ENCODE measurements at regions not wholly inside any gene's neighbourhood (a gene's known extent, or its start where the extent isn't known, plus 50 kb on each side); places are given as distances from the start of the nearest gene placed in this dataset.

DNA sequence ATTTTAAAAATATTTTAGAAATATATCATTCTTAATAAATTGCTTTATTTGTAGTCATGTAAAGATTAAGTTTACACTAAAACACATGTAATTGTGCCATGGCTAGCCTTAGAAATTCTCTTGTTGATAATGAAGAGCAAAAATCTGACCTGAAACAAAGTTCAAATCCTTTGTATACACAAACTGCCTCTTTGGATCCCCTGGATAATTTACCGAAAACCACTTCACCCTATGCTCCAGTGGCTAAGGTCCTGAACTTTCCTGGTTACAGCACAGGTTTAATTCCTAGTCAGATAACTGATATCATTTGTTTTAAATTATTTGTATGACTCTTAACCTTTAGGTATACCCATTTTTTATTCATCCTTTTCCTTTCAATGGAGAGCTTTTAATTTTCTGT is 1093.2 kb upstream of the ADGRL4 start:
- no peaks in the 10 kb centered on the region for H3K4me1 Mint-ChIP-seq
- ATAC-seq (no peak), DNase-seq (no peak)
- H3K36me3 Mint-ChIP-seq = no peaks in the 10 kb centered on the region
- H3K9me3 Mint-ChIP-seq (ENCODE audit: low read depth) = peaks cover 11% of the 10 kb centered on the region
- H3K27ac Mint-ChIP-seq = no peak overlapping the region
- H3K27me3 Mint-ChIP-seq = no peaks in the 10 kb centered on the region
- CTCF ChIA-PET = no interaction called here
- no peak overlapping the region for H3K4me3 Mint-ChIP-seq

DNA sequence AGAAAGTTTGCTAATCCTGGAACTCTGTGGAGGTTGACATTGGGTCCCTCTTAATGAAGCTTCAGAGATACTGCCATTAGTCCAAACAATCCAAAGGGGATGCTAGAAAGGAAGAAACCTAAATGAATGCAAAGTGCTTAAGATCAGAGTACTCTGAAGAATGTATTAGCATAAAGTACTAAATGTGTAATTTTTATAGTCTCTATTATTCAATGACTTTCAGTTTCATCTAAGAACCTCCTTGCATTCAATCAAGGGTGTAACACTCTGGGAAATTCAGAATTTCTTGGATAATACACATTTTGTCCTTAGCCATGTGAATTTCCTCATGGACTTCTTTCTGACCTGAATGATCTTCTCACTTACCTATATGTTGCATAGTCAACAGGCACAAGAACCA is 1078.5 kb upstream of the ADGRL4 start:
- Mint-ChIP-seq H3K4me1 (no peaks in the 10 kb centered on the region), H3K9me3 (ENCODE audit: low read depth) (peaks cover 4% of the 10 kb centered on the region), H3K27me3 (no peaks in the 10 kb centered on the region), H3K4me3 (no peak overlapping the region), H3K27ac (no peak overlapping the region), H3K36me3 (no peaks in the 10 kb centered on the region)
- CTCF ChIA-PET = no interaction called here
- DNase-seq (no peak), ATAC-seq (no peak)

DNA sequence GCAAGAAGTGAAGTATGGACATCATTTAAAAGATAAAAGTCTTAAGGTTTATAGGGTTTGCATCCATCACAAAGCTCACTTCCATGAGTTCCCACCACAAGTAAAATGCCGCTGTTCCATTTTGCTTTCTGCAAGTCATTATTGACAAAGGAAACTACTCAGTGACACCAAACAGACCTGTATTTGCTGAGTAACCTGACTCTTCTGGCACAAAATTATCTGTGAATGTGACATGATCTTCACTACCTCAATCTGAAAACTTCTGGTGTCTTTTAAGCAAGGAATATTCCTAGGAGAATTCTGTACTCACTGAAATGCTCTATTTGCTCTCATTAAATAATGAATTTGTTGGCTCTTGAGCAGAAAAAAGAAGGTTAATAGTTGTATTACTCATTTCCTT is 1077.4 kb upstream of the ADGRL4 start:
- no peak overlapping the region for H3K4me3 Mint-ChIP-seq
- H3K36me3 Mint-ChIP-seq = no peaks in the 10 kb centered on the region
- ATAC-seq (no peak), DNase-seq (no peak)
- H3K27ac Mint-ChIP-seq = no peak overlapping the region
- H3K9me3 Mint-ChIP-seq (ENCODE audit: low read depth) = peaks cover 4% of the 10 kb centered on the region
- H3K27me3 Mint-ChIP-seq = no peaks in the 10 kb centered on the region
- CTCF ChIA-PET = no interaction called here
- H3K4me1 Mint-ChIP-seq = no peaks in the 10 kb centered on the region

GRCh38 chr1:80076469-80076868 is 1069.9 kb upstream of the ADGRL4 start:
- H3K27ac Mint-ChIP-seq = no peak overlapping the region
- ATAC-seq (no peak), DNase-seq (no peak)
- peaks cover 6% of the 10 kb centered on the region for H3K9me3 Mint-ChIP-seq (ENCODE audit: low read depth)
- H3K4me1 Mint-ChIP-seq = no peaks in the 10 kb centered on the region
- no peak overlapping the region for H3K4me3 Mint-ChIP-seq
- no peaks in the 10 kb centered on the region for H3K27me3 Mint-ChIP-seq
- no peaks in the 10 kb centered on the region for H3K36me3 Mint-ChIP-seq
- CTCF ChIA-PET = no interaction called here

- no peak for ATAC-seq
- Mint-ChIP-seq H3K27ac (no peak overlapping the region), H3K27me3 (no peaks in the 10 kb centered on the region), H3K9me3 (ENCODE audit: low read depth) (peaks cover 6% of the 10 kb centered on the region), H3K4me1 (no peaks in the 10 kb centered on the region), H3K4me3 (no peak overlapping the region), H3K36me3 (no peaks in the 10 kb centered on the region)
- CTCF ChIA-PET = no interaction called here
- DNase-seq = no peak
These were observed 1068.8 kb upstream of the ADGRL4 start for GRCh38 chr1:80075351-80075750.

DNA sequence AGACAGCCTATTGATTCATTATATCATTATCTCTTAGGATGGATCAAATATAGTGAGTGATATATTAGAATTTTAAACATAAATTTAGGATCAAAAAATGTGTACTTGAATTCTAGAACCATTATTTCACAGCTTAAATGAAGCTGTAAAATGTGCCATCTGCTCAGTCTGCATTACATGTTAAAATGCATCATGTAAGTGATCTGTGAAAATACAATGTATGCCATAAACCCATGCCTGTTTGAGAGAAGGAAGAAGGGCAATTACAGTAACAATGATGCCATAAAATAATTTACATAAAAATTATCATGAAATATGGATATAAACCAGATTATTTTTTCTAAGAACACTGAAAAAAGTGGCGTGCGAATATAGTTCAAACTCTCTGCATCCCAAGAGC is 1066.0 kb upstream of the ADGRL4 start:
- ATAC-seq (no peak), DNase-seq (no peak)
- CTCF ChIA-PET = no interaction called here
- Mint-ChIP-seq H3K36me3 (no peaks in the 10 kb centered on the region), H3K4me3 (no peak overlapping the region), H3K4me1 (no peaks in the 10 kb centered on the region), H3K27me3 (no peaks in the 10 kb centered on the region), H3K27ac (no peak overlapping the region), H3K9me3 (ENCODE audit: low read depth) (peaks cover 6% of the 10 kb centered on the region)

GRCh38 chr1:80066060-80066459 is 1059.5 kb upstream of the ADGRL4 start:
- Mint-ChIP-seq H3K9me3 (ENCODE audit: low read depth) (peaks cover 5% of the 10 kb centered on the region), H3K36me3 (no peaks in the 10 kb centered on the region), H3K27me3 (no peaks in the 10 kb centered on the region), H3K4me1 (no peaks in the 10 kb centered on the region), H3K4me3 (no peak overlapping the region), H3K27ac (no peak overlapping the region)
- ATAC-seq = no peak
- DNase-seq = no peak
- CTCF ChIA-PET = no interaction called here

- peaks cover 5% of the 10 kb centered on the region for H3K9me3 Mint-ChIP-seq (ENCODE audit: low read depth)
- no peak overlapping the region for H3K4me3 Mint-ChIP-seq
- H3K27me3 Mint-ChIP-seq = no peaks in the 10 kb centered on the region
- H3K36me3 Mint-ChIP-seq = no peaks in the 10 kb centered on the region
- CTCF ChIA-PET = no interaction called here
- DNase-seq (no peak), ATAC-seq (no peak)
- no peak overlapping the region for H3K27ac Mint-ChIP-seq
- no peaks in the 10 kb centered on the region for H3K4me1 Mint-ChIP-seq
These were observed 1058.0 kb upstream of the ADGRL4 start for GRCh38 chr1:80064524-80064923.

DNA sequence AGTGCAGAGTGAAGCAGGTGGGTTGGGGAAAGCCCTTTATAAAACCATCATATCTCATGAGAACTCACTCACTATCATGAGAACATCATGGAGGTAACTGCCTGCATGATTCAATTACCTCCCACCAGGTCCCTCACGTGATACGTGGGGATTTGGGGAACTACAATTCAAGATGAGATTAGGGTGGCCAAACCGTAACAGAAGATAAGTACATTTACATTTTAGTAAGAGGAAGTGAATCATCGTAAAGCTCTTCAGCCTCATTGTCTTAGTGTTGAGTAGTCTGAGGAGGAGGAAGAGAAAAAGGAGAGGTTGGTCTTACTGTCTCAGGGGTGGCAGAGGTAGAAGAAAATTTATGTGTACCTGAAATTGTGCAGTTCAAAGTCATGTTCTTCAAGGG is 1053.4 kb upstream of the ADGRL4 start:
- Mint-ChIP-seq H3K4me1 (no peaks in the 10 kb centered on the region), H3K4me3 (no peak overlapping the region), H3K27ac (no peak overlapping the region), H3K36me3 (no peaks in the 10 kb centered on the region), H3K27me3 (no peaks in the 10 kb centered on the region), H3K9me3 (ENCODE audit: low read depth) (peaks cover 4% of the 10 kb centered on the region)
- CTCF ChIA-PET = no interaction called here
- no peak for DNase-seq
- no peak for ATAC-seq

DNA sequence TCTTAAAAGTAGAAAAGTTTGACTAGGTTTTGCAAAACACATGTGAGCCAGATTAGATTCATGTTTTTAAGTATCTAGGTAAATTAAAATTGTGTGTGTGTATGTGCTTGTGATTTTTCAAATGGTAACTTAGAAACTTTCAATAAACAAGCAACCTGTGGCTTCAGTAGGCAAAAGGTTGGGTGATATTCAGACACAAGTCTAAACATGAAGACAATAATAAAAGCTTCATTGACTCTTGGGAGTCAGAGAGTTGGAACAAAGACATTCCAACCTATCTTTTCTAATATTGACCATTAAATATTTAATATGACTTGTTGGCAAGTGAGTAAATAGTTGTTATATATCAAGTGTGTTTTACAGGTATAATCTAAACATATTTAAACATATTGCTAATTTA is 1049.6 kb upstream of the ADGRL4 start:
- no peak for DNase-seq
- Mint-ChIP-seq H3K4me3 (no peak overlapping the region), H3K27ac (no peak overlapping the region), H3K9me3 (ENCODE audit: low read depth) (peaks cover 2% of the 10 kb centered on the region), H3K4me1 (no peaks in the 10 kb centered on the region), H3K27me3 (no peaks in the 10 kb centered on the region), H3K36me3 (no peaks in the 10 kb centered on the region)
- CTCF ChIA-PET = no interaction called here
- no peak for ATAC-seq

DNA sequence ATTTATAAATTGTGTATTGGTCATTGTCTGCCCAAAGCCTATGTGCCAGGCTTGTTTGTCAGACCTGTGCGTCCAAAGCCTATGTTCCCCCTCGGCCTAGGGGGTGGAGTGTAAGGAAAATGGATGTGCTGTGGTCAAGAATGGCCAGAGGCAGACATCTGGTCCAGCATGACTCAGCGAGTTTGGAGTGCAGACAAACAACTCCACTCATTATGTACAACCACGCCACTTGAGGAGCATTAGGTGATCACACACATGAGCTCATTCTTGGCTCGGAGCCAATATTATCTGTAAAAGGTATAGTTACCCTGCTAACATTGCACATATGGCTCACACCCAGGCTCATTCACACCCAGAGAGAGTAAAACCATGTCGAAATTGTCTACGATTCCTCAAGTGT is 1047.6 kb upstream of the ADGRL4 start:
- ATAC-seq = no peak
- H3K27ac Mint-ChIP-seq = no peak overlapping the region
- DNase-seq = no peak
- CTCF ChIA-PET = no interaction called here
- no peaks in the 10 kb centered on the region for H3K36me3 Mint-ChIP-seq
- no peaks in the 10 kb centered on the region for H3K4me1 Mint-ChIP-seq
- H3K4me3 Mint-ChIP-seq = no peak overlapping the region
- H3K9me3 Mint-ChIP-seq (ENCODE audit: low read depth) = no peaks in the 10 kb centered on the region
- H3K27me3 Mint-ChIP-seq = no peaks in the 10 kb centered on the region

DNA sequence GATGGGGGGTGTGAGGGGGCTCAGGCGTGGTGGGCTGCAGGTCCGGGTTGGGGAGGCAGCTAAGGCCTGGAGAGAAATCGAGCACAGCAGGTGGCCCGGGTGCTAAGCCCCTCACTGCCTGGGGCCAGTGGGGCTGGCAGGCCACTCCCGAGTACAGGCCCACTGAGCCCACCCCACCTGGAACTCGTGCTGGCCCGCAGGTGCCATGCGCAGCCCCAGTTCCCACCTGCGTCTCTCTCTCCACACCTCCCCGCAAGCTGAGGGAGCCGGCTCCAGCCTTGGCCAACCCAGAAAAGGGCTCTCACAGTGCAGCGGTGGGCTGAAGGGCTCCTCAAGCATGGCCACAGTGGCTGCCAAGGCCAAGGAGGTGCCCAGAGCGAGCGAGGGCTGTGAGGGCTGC is 1047.1 kb upstream of the ADGRL4 start:
- ATAC-seq = no peak
- Mint-ChIP-seq H3K9me3 (ENCODE audit: low read depth) (no peaks in the 10 kb centered on the region), H3K4me3 (no peak overlapping the region), H3K27ac (no peak overlapping the region), H3K27me3 (no peaks in the 10 kb centered on the region), H3K36me3 (no peaks in the 10 kb centered on the region), H3K4me1 (no peaks in the 10 kb centered on the region)
- CTCF ChIA-PET = no interaction called here
- DNase-seq = no peak

DNA sequence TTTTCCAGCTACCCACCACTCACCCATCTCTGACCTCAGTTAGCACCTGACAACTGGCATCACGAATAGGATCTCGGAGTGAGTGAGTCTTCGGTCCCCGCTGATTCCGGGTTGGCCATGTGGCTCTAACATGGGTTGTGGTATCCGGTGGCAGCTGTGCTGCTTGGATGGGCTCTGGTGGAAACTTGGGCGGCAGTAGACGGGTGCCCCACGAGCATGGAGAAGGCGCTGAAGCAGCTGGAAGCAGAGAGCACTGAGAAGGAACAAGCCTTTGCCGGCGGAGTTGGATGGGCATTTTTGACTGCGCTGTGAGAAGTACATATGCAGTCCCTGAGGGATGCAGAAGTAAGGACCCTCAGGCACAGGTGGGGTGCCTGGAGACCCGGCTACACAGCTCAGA is 1044.0 kb upstream of the ADGRL4 start:
- ATAC-seq (no peak), DNase-seq (no peak)
- Mint-ChIP-seq H3K9me3 (ENCODE audit: low read depth) (no peaks in the 10 kb centered on the region), H3K27me3 (no peaks in the 10 kb centered on the region), H3K4me1 (no peaks in the 10 kb centered on the region), H3K27ac (no peak overlapping the region), H3K4me3 (no peak overlapping the region), H3K36me3 (no peaks in the 10 kb centered on the region)
- CTCF ChIA-PET = no interaction called here

DNA sequence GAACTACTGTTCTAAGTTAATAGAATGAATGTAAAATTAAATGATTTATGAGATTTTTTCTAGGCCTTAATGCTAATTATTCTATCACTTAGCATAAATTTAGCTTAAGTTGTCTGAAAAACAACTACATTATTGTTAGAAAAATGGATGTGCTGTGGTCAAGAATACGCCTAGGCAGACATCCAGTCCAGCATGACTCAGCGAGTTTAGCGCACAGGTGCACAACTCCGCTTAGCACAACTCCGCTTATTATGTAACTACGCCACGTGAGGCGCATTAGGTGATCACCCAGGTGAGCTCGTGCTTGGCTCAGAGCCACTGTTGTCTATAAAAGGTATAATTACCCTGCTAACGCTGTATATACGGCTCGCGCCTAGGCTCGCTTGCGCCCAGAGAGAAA is 1043.6 kb upstream of the ADGRL4 start:
- no peak overlapping the region for H3K27ac Mint-ChIP-seq
- H3K4me1 Mint-ChIP-seq = no peaks in the 10 kb centered on the region
- H3K36me3 Mint-ChIP-seq = no peaks in the 10 kb centered on the region
- no peaks in the 10 kb centered on the region for H3K9me3 Mint-ChIP-seq (ENCODE audit: low read depth)
- no peak for ATAC-seq
- CTCF ChIA-PET = no interaction called here
- H3K27me3 Mint-ChIP-seq = no peaks in the 10 kb centered on the region
- no peak for DNase-seq
- H3K4me3 Mint-ChIP-seq = no peak overlapping the region

GRCh38 chr1:80048716-80049115 is 1042.2 kb upstream of the ADGRL4 start:
- Mint-ChIP-seq H3K4me1 (no peaks in the 10 kb centered on the region), H3K4me3 (no peak overlapping the region), H3K9me3 (ENCODE audit: low read depth) (no peaks in the 10 kb centered on the region), H3K27me3 (no peaks in the 10 kb centered on the region), H3K27ac (no peak overlapping the region), H3K36me3 (no peaks in the 10 kb centered on the region)
- ATAC-seq (no peak), DNase-seq (no peak)
- CTCF ChIA-PET = no interaction called here

Measured in activated CD8-positive, alpha-beta memory T cell treated with anti-CD3 and anti-CD28 coated beads, Interleukin-2, amount 10 ng/mL, durations not matched to agents 7 days and 5 days (primary cell).